ENCODE measurements at regions not wholly inside any gene's neighbourhood (a gene's known extent, or its start where the extent isn't known, plus 50 kb on each side); places are given as distances from the start of the nearest gene placed in this dataset.
"Not testable (repeated sequence)": the region's sequence is repeated elsewhere in the genome, so short reads cannot be mapped to it uniquely, and the experiment has no call there.

DNA sequence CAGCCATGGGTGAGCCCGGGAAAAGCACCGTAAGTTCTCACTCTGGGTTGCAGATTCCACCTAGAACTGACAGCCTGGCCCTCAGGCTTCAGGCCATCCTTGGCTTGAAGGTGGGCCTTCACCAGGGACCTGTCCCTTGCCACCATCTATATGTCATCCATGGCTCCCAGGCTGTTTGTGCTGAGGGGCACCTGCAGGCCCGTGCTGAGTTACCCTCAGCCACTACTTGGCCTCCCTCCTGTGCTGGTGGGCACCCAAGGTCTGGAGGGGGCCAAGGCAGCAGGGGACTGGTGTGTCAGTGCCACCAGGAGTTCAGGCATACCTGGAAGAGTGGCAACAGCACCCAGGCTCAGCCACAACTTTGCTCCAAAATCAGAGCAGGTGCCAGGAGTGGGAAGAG, 326.2 kb upstream of the SMIM21 start:
- H3K9me3 Mint-ChIP-seq = no peaks in the 10 kb centered on the region
- H3K4me3 Mint-ChIP-seq = no peak overlapping the region
- no peak for DNase-seq
- intact Hi-C loops (cut with micrococcal nuclease) = no loop called here
- CTCF ChIA-PET = no interaction called here
- H3K27me3 Mint-ChIP-seq (ENCODE audit: low read depth) = peaks cover 19% of the 10 kb centered on the region
- no peak overlapping the region for H3K27ac Mint-ChIP-seq
- H3K36me3 Mint-ChIP-seq (ENCODE audit: low read depth) = no peaks in the 10 kb centered on the region
- H3K4me1 Mint-ChIP-seq (ENCODE audit: low read depth) = no peaks in the 10 kb centered on the region

DNA sequence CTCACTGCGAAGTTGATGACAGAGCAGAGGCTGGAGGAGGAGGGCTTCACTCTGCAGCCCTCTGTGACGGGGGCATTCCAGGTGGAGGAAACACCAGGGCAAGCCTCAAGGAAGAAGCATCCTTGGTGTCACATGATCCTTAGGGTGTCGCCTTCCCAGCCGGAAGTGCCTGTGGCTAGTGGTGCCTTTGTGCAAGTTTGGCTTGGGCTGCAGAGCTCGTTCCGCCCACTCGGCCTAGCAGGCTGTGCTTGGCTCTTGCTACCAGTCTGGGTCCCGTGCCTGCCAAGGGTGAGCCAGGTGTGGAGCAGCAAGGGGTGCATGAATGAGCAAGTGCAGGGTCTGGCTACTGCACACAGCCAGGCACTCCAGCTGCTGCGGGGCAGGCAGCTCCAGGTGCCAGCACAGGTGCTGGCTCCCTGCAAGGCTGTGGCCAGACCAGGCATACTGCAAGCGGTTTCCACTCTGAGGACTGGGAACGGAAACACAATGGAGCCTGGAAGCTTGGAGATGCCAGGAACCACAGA, 325.3 kb upstream of the SMIM21 start:
- no peak overlapping the region for H3K4me3 Mint-ChIP-seq
- no peaks in the 10 kb centered on the region for H3K36me3 Mint-ChIP-seq (ENCODE audit: low read depth)
- CTCF ChIA-PET = no interaction called here
- no peaks in the 10 kb centered on the region for H3K9me3 Mint-ChIP-seq
- no peaks in the 10 kb centered on the region for H3K4me1 Mint-ChIP-seq (ENCODE audit: low read depth)
- H3K27me3 Mint-ChIP-seq (ENCODE audit: low read depth) = peaks cover 14% of the 10 kb centered on the region
- intact Hi-C loops (cut with micrococcal nuclease) = no loop called here
- H3K27ac Mint-ChIP-seq = no peak overlapping the region
- DNase-seq = no peak

DNA sequence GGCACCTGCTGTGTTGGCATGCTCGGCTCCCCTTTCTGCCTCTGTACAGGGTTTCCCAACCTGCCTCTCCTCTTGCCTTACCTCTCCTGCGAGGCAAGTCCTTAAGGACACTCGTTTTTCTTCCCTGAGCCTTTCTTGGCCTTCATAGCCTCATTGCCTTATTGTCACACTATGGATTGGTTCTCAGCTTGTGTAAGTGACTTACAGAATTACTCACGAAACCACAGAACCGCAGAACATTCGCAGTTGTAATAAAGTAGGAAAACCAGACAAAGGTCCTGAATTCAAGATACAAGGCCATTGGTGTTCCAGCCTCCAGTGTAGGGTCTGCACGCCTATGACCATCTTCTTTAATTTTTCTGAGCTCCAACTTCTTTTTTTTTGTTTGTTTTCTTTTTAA, 317.6 kb upstream of the SMIM21 start:
- no peak for DNase-seq
- no peak overlapping the region for H3K4me3 Mint-ChIP-seq
- no peaks in the 10 kb centered on the region for H3K4me1 Mint-ChIP-seq (ENCODE audit: low read depth)
- H3K27me3 Mint-ChIP-seq (ENCODE audit: low read depth) = peaks cover 6% of the 10 kb centered on the region
- H3K9me3 Mint-ChIP-seq = no peaks in the 10 kb centered on the region
- no peaks in the 10 kb centered on the region for H3K36me3 Mint-ChIP-seq (ENCODE audit: low read depth)
- CTCF ChIA-PET = no interaction called here
- H3K27ac Mint-ChIP-seq = no peak overlapping the region
- intact Hi-C loops (cut with micrococcal nuclease) = no loop called here

DNA sequence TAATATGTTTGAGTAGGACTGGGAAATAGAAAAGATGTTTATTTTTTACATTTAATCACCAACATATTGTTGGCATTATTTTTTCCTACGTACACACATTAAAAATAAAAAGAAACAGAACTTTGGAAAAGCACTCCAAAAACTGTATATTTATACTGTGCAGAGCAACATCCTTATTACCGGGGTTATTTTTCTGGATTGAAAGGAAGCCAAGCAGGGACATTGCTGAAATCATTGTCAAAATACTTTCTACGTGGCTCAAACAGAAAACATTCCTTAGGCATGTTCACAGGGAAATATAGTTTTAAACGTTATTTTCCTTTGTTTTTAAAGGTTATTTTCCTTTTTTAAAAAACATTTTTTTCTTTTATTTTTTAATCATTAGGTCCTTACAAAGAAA, 315.0 kb upstream of the SMIM21 start:
- CTCF ChIA-PET = no interaction called here
- no peaks in the 10 kb centered on the region for H3K4me1 Mint-ChIP-seq (ENCODE audit: low read depth)
- no peaks in the 10 kb centered on the region for H3K36me3 Mint-ChIP-seq (ENCODE audit: low read depth)
- no peak overlapping the region for H3K27ac Mint-ChIP-seq
- H3K9me3 Mint-ChIP-seq = peaks cover 1% of the 10 kb centered on the region
- peaks cover 14% of the 10 kb centered on the region for H3K27me3 Mint-ChIP-seq (ENCODE audit: low read depth)
- no peak for DNase-seq
- no peak overlapping the region for H3K4me3 Mint-ChIP-seq
- intact Hi-C loops (cut with micrococcal nuclease) = no loop called here

DNA sequence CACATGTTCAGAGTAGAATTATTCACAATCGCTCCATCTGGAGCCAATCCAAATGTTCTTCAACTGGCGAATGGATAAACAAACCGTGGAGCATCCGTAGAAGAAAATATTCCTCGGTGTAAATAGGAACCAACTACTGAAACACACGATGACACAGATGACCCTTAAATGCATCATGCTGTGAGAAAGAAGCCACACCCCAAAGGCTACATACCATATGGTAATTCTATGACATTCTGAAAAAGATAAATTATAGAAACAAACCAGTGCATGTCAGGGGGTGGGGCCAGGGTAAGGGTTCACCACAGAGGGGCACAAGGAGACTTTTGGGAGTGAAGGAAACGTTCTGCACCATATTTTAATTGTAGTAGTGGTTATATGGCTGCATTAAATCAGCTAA, 312.2 kb upstream of the SMIM21 start:
- DNase-seq = no peak
- Mint-ChIP-seq H3K9me3 (peaks cover 17% of the 10 kb centered on the region), H3K27ac (no peak overlapping the region), H3K4me1 (ENCODE audit: low read depth) (no peaks in the 10 kb centered on the region), H3K27me3 (ENCODE audit: low read depth) (peaks cover 14% of the 10 kb centered on the region), H3K4me3 (no peak overlapping the region), H3K36me3 (ENCODE audit: low read depth) (no peaks in the 10 kb centered on the region)
- CTCF ChIA-PET = no interaction called here
- intact Hi-C loops (cut with micrococcal nuclease) = no loop called here

DNA sequence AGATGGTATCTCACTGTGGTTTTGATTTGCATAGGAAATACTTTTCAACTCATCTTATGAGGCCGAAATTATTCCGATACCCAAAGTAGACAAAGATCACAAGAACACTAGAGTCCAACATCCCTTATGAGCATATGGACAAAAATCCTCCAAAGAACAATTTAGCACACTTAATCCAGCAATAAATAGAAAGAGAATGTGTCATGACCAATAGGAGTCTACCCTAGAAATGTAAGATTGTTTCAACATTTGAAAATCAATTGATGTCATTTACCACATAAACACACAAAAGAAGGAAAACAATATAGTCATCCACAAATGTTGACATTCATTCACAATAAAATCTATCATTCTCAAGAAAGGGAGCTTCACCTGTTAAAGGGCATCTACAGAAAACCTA, 307.8 kb upstream of the SMIM21 start:
- intact Hi-C loops (cut with micrococcal nuclease) = no loop called here
- Mint-ChIP-seq H3K27me3 (ENCODE audit: low read depth) (peaks cover 21% of the 10 kb centered on the region), H3K9me3 (peaks cover 17% of the 10 kb centered on the region), H3K36me3 (ENCODE audit: low read depth) (no peaks in the 10 kb centered on the region), H3K4me3 (no peak overlapping the region), H3K4me1 (ENCODE audit: low read depth) (no peaks in the 10 kb centered on the region), H3K27ac (no peak overlapping the region)
- CTCF ChIA-PET = no interaction called here
- no peak for DNase-seq

DNA sequence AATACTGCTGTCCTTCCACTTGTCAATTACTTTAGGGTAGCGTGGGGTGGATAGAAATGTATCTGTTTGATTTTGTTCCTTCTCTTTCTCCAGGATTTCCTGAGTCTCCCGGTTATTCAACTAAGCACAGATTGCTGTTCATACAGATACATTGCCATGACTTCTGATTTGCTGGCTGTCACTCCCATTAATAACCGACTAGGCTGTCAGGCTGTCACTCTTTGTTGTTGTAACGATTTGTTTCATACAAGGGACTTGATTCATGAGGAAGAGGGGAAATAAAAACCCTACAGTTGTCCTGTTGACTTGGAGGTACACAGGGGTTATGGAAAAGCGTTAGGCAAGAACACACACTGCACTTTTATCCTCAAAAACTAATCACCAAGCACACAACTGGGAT, 302.7 kb upstream of the SMIM21 start:
- Mint-ChIP-seq H3K4me3 (no peak overlapping the region), H3K9me3 (peaks cover 2% of the 10 kb centered on the region), H3K36me3 (ENCODE audit: low read depth) (no peaks in the 10 kb centered on the region), H3K4me1 (ENCODE audit: low read depth) (no peaks in the 10 kb centered on the region), H3K27me3 (ENCODE audit: low read depth) (peaks cover 32% of the 10 kb centered on the region), H3K27ac (no peak overlapping the region)
- intact Hi-C loops (cut with micrococcal nuclease) = no loop called here
- DNase-seq = no peak
- CTCF ChIA-PET = no interaction called here

DNA sequence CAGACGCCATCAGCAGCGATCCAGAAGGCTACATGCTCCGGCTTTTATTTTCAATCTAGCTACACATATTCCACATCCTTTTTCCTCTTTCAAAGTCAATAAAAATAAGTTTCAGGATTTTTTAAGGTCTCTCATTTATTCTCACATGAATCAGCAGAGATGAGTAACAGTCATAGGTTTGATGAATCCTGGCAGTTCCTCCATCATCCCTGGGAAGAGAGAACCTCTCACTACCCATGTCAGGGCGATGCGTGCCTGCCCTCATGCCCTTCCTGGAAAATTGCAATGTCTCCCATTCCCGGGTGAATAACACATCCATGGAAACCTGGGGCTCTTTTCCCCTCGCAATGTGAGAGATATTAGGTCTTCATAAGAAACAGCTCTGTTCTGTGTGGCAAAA, 301.1 kb upstream of the SMIM21 start:
- H3K9me3 Mint-ChIP-seq = no peaks in the 10 kb centered on the region
- no peak overlapping the region for H3K4me3 Mint-ChIP-seq
- peaks cover 34% of the 10 kb centered on the region for H3K27me3 Mint-ChIP-seq (ENCODE audit: low read depth)
- H3K36me3 Mint-ChIP-seq (ENCODE audit: low read depth) = no peaks in the 10 kb centered on the region
- intact Hi-C loops (cut with micrococcal nuclease) = loop anchor here (5.0 to 10.0 kb wide), 2 partner anchors 831 to 1104 kb away; no protein-coding TSS in a partner anchor
- no peak for DNase-seq
- CTCF ChIA-PET = interaction anchor here (0.6 kb wide), 1 partner anchor 14 kb away, joined by 3 read pairs; no protein-coding TSS in a partner anchor
- H3K4me1 Mint-ChIP-seq (ENCODE audit: low read depth) = no peaks in the 10 kb centered on the region
- H3K27ac Mint-ChIP-seq = no peak overlapping the region

DNA sequence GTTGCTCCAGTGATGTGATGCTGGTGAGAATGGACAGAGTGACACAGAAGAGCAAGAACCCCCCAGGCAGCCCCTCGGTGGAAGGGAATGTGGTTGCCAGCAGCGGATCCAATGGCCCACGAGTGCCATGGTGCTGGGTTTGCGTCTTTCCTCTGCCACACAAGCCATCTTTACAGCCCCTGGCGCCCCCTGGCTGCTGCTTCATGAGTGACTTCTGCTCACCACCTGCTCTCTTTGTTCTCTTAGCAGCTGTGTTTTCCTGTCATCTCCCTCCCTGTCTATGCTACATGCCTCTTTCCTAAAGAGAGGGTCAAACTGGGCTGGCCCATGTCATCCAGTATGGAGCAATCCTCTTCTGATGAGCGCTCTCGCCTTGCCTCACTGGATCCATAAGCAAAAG, 300.0 kb upstream of the SMIM21 start:
- no peak overlapping the region for H3K27ac Mint-ChIP-seq
- no peaks in the 10 kb centered on the region for H3K36me3 Mint-ChIP-seq (ENCODE audit: low read depth)
- H3K4me1 Mint-ChIP-seq (ENCODE audit: low read depth) = no peaks in the 10 kb centered on the region
- peaks cover 34% of the 10 kb centered on the region for H3K27me3 Mint-ChIP-seq (ENCODE audit: low read depth)
- peak; percentile 66 for DNase-seq
- CTCF ChIA-PET = interaction anchor here (1.1 kb wide), 1 partner anchor 32 kb away, joined by 3 read pairs; no protein-coding TSS in a partner anchor
- intact Hi-C loops (cut with micrococcal nuclease) = loop anchor here (1.0 to 10.0 kb wide), 3 partner anchors 830 to 1103 kb away; no protein-coding TSS in a partner anchor
- no peaks in the 10 kb centered on the region for H3K9me3 Mint-ChIP-seq
- no peak overlapping the region for H3K4me3 Mint-ChIP-seq

DNA sequence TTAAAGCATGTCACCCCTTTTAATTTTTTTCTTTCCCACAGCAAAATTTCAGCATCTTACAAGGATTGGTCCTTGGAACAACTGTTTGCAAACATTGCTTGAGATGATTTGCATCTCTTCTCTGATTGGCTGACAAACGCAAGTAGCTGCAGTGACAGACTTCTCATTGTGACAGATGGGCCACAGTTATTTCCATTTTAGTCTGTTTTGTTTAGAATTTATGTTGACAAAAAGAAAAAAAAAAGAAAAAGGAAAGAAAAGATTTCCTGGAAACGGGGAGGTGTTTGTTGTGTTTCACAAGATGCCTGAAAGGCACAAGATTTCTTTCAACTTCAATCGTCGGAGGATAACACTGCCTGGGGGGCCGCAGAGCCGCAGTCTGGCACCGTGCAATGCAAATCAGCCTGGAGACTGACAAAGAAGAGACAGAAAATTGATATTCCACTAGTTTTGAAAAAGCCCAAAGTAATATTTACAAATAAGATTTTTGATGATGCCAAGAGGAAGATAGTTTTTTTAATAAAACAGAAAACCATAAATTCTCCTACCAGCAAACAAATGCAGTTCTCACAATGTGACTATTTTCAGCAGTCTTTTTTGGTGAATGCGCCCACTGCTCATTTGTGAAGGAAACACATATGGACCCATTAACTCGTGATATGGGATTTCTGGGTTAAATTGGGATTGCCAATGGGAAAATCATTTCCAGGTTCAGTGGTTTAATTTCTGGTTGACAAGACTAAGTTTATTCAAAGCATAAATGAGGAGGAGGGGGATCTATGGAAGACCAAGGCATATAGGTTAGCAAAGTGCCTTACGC, 296.2 kb upstream of the SMIM21 start:
- intact Hi-C loops (cut with micrococcal nuclease) = loop anchor here (10.0 kb wide), 1 partner anchor 1099 kb away; no protein-coding TSS in a partner anchor
- CTCF ChIA-PET = interaction anchor here (0.5 to 0.8 kb wide), 2 partner anchors 11 to 1858 kb away, joined by 3 to 6 read pairs; no protein-coding TSS in a partner anchor

DNA sequence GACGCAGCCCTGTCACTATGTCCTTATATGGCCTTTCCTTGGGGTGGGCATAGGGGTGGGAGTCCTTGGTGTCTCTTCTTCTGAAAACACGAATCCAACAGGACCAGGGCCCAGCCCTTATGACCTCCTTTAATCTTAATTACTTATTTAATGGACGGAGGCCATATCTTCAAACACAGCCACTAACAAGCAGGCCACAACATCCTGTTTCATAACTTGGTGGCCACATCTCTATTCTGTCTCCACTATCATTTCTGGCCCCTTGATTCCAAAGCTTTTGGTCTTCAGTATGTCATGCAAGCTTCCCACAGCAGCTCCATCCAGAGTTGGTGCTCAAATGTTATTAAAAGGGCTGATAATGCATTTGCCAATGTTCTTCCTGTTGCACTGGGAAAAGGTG, 287.3 kb upstream of the SMIM21 start:
- no peak for DNase-seq
- peaks cover 2% of the 10 kb centered on the region for H3K9me3 Mint-ChIP-seq
- no peaks in the 10 kb centered on the region for H3K36me3 Mint-ChIP-seq (ENCODE audit: low read depth)
- no peaks in the 10 kb centered on the region for H3K4me1 Mint-ChIP-seq (ENCODE audit: low read depth)
- intact Hi-C loops (cut with micrococcal nuclease) = no loop called here
- H3K27ac Mint-ChIP-seq = no peak overlapping the region
- H3K27me3 Mint-ChIP-seq (ENCODE audit: low read depth) = peaks cover 7% of the 10 kb centered on the region
- CTCF ChIA-PET = interaction anchor here (0.6 kb wide), 2 partner anchors 14 to 59 kb away, joined by 3 read pairs; no protein-coding TSS in a partner anchor
- no peak overlapping the region for H3K4me3 Mint-ChIP-seq

More for the DNA sequence above, 296.2 kb upstream of the SMIM21 start:
- peaks cover 23% of the 10 kb centered on the region for H3K27me3 Mint-ChIP-seq (ENCODE audit: low read depth)
- DNase-seq = no peak
- no peaks in the 10 kb centered on the region for H3K4me1 Mint-ChIP-seq (ENCODE audit: low read depth)
- peaks cover 8% of the 10 kb centered on the region for H3K9me3 Mint-ChIP-seq
- no peak overlapping the region for H3K27ac Mint-ChIP-seq
- no peaks in the 10 kb centered on the region for H3K36me3 Mint-ChIP-seq (ENCODE audit: low read depth)
- H3K4me3 Mint-ChIP-seq = no peak overlapping the region

DNA sequence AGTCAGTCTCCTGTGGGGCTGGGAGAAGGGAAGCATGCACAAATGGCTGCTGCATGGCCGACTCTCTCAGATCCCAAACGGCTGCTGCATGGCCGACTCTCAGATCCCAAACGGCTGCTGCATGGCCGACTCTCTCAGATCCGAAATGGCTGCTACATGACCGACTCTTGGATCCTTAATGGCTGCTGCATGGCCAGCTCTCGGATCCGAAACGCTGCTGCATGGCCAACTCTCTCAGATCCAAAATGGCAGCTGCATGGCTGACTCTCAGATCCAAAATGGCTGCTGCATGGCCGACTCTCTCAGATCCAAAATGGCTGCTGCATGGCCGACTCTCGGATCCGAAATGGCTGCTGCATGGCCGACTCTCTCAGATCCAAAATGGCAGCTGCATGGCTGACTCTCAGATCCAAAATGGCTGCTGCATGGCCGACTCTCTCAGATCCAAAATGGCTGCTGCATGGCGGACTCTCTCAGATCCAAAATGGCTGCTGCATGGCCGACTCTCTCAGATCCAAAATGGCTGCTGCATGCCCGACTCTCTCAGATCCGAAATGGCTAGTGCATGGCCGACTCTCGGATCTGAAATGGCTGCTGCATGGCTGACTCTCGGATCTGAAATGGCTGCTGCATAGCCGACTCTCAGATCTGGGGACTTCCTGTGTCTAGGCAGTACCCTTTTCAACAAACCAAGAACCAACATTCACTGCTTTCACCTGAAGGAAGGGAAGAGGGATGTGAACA, 284.8 kb upstream of the SMIM21 start:
- intact Hi-C loops (cut with micrococcal nuclease); H3K4me3 Mint-ChIP-seq; DNase-seq; H3K27me3 Mint-ChIP-seq (ENCODE audit: low read depth); H3K36me3 Mint-ChIP-seq (ENCODE audit: low read depth); H3K4me1 Mint-ChIP-seq (ENCODE audit: low read depth); H3K27ac Mint-ChIP-seq; H3K9me3 Mint-ChIP-seq: not testable (repeated sequence)
- CTCF ChIA-PET = interaction anchor here (0.7 kb wide), 1 partner anchor 11 kb away, joined by 6 read pairs; no protein-coding TSS in a partner anchor

All from activated naive CD4-positive, alpha-beta T cell treated with anti-CD3 and anti-CD28 coated beads for 36 hours (primary cell).